GM19240 (cell line): ENCODE measurements at regions not wholly inside any gene's neighbourhood (a gene's known extent, or its start where the extent isn't known, plus 50 kb on each side); places are given as distances from the start of the nearest gene placed in this dataset.

Experiments
- DNase-seq: peaks from one replicate; pipeline ENCODE4 v3.0.0; 2011; ENCODE audit warnings: low spot score; ENCODE audit not compliant: insufficient read length

GRCh38 chr4:31053451-31053850, 333.3 kb downstream of the PCDH7 start:
- DNase-seq = no peak

- no peak for DNase-seq
These were observed 334.1 kb downstream of the PCDH7 start for GRCh38 chr4:31054295-31054694.

GRCh38 chr4:31058656-31059055, 338.5 kb downstream of the PCDH7 start:
- DNase-seq = no peak

- no peak for DNase-seq
These were observed 339.8 kb downstream of the PCDH7 start for GRCh38 chr4:31059753-31060522.

GRCh38 chr4:31065086-31065485, 344.9 kb downstream of the PCDH7 start:
- DNase-seq = no peak

GRCh38 chr4:31068257-31069075, 348.3 kb downstream of the PCDH7 start:
- DNase-seq = no peak

GRCh38 chr4:31069151-31069550, 349.0 kb downstream of the PCDH7 start:
- no peak for DNase-seq

GRCh38 chr4:31071508-31072486, 351.6 kb downstream of the PCDH7 start:
- no peak for DNase-seq

GRCh38 chr4:31075969-31076368, 355.8 kb downstream of the PCDH7 start:
- DNase-seq = no peak

GRCh38 chr4:31078661-31079060, 358.5 kb downstream of the PCDH7 start:
- DNase-seq = no peak

GRCh38 chr4:31080887-31081286, 360.7 kb downstream of the PCDH7 start:
- no peak for DNase-seq

- DNase-seq = no peak
These were observed 361.2 kb downstream of the PCDH7 start for GRCh38 chr4:31081366-31081765.

GRCh38 chr4:31083456-31083855, 363.3 kb downstream of the PCDH7 start:
- no peak for DNase-seq

GRCh38 chr4:31084806-31085416, 364.7 kb downstream of the PCDH7 start:
- DNase-seq = no peak

GRCh38 chr4:31085689-31086088, 365.5 kb downstream of the PCDH7 start:
- no peak for DNase-seq

GRCh38 chr4:31086756-31087330, 366.7 kb downstream of the PCDH7 start:
- no peak for DNase-seq

- DNase-seq = no peak
These were observed 368.5 kb downstream of the PCDH7 start for GRCh38 chr4:31088600-31089230.

- DNase-seq = no peak
These were observed 369.6 kb downstream of the PCDH7 start for GRCh38 chr4:31089815-31090214.

- no peak for DNase-seq
These were observed 374.3 kb downstream of the PCDH7 start for GRCh38 chr4:31094474-31094873.

GRCh38 chr4:31097999-31098398, 377.8 kb downstream of the PCDH7 start:
- no peak for DNase-seq
